ENCODE measurements at regions not wholly inside any gene's neighbourhood (a gene's known extent, or its start where the extent isn't known, plus 50 kb on each side); places are given as distances from the start of the nearest gene placed in this dataset.

- no peak for TF ChIP-seq USF2 (IDR thresholded peaks at IDR 0.05; ENCODE audit: low read depth, low read length)
- no peak for TF ChIP-seq USF2 (CRISPR knock-in tag; IDR thresholded peaks at IDR 0.05; ENCODE audit: borderline replicate concordance)
- no peak for TF ChIP-seq CEBPZ (IDR thresholded peaks at IDR 0.05; ENCODE audit: low read length)
- TF ChIP-seq POLR2A (IDR thresholded peaks at IDR 0.05; ENCODE audit: insufficient read depth in 1 of 2, low read depth in 2 of 2, low read length in 2 of 2): no peak
- no peak for TF ChIP-seq ZFP41 (CRISPR knock-in tag; IDR thresholded peaks at IDR 0.05; ENCODE audit: borderline replicate concordance)
- TF ChIP-seq RFXANK (CRISPR knock-in tag; IDR thresholded peaks at IDR 0.05): no peak
- TF ChIP-seq EZH2 (conservative IDR thresholded peaks at IDR 0.05; ENCODE audit: low read depth, low read length): no peak
- TF ChIP-seq POLR2AphosphoS5 (IDR thresholded peaks at IDR 0.05; ENCODE audit: low read depth, low read length): no peak
- TF ChIP-seq FOXP1 (IDR thresholded peaks at IDR 0.05): no peak
- TF ChIP-seq FOXP1 (CRISPR knock-in tag; IDR thresholded peaks at IDR 0.05): no peak
- TF ChIP-seq CTCF (CRISPR knock-in tag; IDR thresholded peaks at IDR 0.05): no peak
- TF ChIP-seq ZNF512 (CRISPR knock-in tag; IDR thresholded peaks at IDR 0.05): no peak
- no peak for TF ChIP-seq AGO2 (optimal IDR thresholded peaks at IDR 0.05; ENCODE audit: low read depth, low read length)
- TF ChIP-seq NFAT5 (CRISPR knock-in tag; IDR thresholded peaks at IDR 0.05): no peak
- no peak for TF ChIP-seq NRL (CRISPR knock-in tag; IDR thresholded peaks at IDR 0.05; ENCODE audit: borderline replicate concordance)
These were observed 601.6 kb downstream of the COL12A1 start for GRCh38 chr6:74604279-74604678.

All from HepG2 (cell line).